ENCODE measurements at regions not wholly inside any gene's neighbourhood (a gene's known extent, or its start where the extent isn't known, plus 50 kb on each side); places are given as distances from the start of the nearest gene placed in this dataset.

- no peak for DNase-seq (ENCODE audit: low read depth in 1 of 2, low spot score in 1 of 2)
Observed at GRCh38 chr1:56229186-56229585, 350.2 kb downstream of the PLPP3 start.

DNA sequence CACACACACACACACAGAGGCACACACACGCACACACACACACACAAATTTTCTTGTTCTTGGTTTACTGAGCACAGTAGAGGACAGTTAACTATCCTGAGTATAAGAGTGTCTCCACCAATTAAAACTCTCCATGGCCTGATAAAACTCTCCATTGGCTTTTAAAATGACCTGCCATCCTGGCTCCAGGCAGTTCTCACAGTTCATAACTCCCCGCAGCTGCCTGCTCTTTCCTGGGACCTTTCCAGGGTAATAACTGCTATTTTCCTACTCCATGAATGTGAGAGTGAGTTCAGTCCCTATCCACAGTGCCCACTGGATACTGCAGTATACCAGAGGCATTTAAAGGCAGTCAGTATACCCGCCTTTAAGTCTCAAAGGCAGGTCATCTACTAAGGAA lies 351.5 kb downstream of the PLPP3 start:
- DNase-seq (ENCODE audit: low read depth in 1 of 2, low spot score in 1 of 2): no peak

- no peak for DNase-seq (ENCODE audit: low read depth in 1 of 2, low spot score in 1 of 2)
Observed at GRCh38 chr1:56227401-56227800, 352.0 kb downstream of the PLPP3 start.

DNA sequence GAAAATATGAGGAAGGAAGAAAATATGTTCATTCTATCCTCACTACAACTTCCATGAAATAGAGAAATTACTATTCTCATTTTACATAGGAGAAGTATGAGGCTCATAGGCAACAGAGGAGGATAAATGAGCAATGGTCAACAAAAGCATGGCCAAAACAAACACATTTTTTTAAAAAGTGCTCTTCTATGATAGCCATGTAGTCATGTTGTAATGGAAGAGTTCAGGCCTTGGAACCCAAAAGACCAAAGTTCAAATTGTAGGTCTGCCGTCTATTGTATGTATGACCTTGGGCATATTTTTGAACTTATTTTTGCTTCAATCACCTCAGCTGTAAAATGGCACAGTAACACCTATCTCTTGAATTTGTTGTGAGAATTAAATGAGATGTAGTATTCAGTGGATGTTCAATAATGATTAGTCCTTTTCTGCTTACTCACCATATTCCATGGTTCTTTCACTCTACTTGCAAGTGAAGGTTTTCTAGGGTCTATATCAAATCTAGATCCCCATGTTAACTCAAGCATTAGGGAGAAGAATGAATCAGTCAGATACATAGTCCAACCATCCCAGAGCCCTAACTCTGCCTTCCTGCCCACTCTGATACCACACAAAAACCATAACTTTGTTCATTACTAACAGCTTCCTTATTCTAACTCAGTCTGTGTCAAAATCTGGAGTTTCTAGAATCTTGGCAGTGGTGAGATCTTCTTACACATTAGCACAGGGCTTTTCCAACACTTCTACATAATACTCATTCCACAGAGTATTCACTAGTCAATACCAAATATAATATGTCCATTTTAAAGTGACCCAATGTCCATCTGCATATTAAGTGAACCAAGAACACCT lies 353.2 kb downstream of the PLPP3 start:
- no peak for DNase-seq (ENCODE audit: low read depth in 1 of 2, low spot score in 1 of 2)

- no peak for DNase-seq (ENCODE audit: low read depth in 1 of 2, low spot score in 1 of 2)
Observed at GRCh38 chr1:56223968-56224367, 355.4 kb downstream of the PLPP3 start.

- DNase-seq (ENCODE audit: low read depth in 1 of 2, low spot score in 1 of 2): no peak
Observed at GRCh38 chr1:56222914-56223540, 356.3 kb downstream of the PLPP3 start.

DNA sequence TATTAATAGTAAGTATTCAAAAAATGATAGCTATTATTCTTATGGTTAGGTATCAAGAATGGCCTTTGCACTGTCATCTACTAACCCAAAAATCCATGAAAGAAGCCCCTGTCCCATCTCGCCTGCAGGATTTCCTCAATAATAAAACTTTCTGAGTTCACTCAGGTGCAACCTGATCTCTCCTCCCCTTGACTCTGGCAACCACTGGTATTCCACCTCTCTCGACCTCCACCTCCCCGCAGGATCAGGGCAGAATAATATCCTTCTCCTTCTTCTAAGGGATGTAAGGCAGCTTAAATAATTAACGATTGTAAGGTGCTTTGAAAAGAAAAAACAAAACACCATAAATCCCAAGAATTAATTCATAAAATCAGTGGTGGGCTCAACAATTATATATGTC lies 359.3 kb downstream of the PLPP3 start:
- DNase-seq (ENCODE audit: low read depth in 1 of 2, low spot score in 1 of 2): no peak

GRCh38 chr1:56218023-56218422 lies 361.3 kb downstream of the PLPP3 start:
- no peak for DNase-seq (ENCODE audit: low read depth in 1 of 2, low spot score in 1 of 2)

DNA sequence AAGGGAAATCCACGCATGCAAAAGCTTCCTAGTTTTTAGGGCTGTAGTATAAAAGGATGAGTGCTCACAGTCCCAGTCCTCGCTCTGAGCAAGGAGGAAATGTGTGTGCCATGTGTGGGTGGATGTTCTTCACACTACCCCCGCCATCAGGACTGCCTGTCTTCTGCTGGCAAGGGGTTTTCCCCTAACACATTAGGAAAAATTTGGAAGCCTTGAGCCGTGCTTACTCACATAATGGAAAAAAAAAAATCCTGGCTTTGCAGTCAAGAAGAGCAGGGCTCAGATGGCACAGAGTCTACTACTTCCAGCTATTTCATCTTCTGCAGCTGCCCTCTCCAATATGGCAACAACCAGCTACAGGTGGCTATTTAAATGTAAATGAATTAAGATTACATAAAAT lies 363.1 kb downstream of the PLPP3 start:
- no peak for DNase-seq (ENCODE audit: low read depth in 1 of 2, low spot score in 1 of 2)

DNA sequence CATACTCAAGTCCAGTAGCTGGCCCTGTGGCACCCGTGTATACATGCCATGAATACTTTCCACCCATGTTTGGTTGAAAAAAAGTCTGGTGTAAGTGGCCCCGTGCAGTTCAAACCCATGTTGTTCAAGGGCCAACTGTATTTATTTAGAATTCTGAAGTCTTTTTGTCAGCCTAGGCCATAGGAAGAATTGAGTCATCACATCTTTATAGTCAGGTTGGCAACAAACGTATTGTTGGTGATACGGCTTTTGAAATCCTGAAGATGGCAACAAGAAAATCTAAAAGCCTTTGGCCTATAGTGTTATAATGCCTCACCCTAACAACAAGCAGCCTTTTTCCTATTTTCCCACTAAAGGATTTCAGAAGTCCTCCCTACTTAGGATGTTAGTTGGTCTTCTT lies 363.6 kb downstream of the PLPP3 start:
- no peak for DNase-seq (ENCODE audit: low read depth in 1 of 2, low spot score in 1 of 2)

DNA sequence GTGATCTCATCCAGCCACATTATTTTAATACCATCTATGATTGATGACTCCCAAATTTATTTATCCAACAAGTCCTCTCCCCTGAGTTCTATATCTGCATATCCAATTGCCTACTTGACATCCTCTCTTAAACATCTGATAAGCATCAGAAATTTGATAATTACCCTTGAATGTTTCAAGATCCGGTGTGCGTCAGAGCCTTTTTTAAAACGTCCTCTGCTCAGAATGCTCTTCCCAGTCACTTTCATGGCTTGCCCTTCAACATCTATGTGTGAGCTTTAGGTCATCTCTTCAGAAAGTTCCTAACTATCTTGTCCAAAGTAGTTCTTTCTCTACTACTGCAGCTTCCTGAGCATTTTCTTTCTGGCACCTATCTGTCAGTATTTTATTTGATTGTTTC lies 364.3 kb downstream of the PLPP3 start:
- no peak for DNase-seq (ENCODE audit: low read depth in 1 of 2, low spot score in 1 of 2)

- DNase-seq (ENCODE audit: low read depth in 1 of 2, low spot score in 1 of 2): no peak
Observed at GRCh38 chr1:56213068-56213467, 366.3 kb downstream of the PLPP3 start.

DNA sequence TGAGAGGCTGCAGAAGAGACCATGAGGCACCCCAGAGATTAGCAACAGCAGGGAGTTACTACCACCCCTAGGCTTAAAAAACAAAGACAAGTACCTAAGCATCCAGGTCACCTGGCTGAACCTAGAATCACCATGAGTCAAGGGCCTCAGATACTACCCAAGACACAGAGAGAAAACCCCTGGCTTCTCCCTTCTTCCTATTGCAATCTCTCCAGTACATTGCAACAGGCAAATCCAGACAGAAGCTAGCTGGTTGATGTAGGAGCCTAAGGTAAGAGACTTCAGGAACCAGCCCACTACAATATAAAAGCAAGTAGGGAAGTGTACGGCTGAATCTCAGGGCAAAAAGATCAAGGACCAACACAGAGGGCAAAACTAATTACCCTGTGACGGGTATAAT lies 367.2 kb downstream of the PLPP3 start:
- DNase-seq (ENCODE audit: low read depth in 1 of 2, low spot score in 1 of 2): no peak

DNA sequence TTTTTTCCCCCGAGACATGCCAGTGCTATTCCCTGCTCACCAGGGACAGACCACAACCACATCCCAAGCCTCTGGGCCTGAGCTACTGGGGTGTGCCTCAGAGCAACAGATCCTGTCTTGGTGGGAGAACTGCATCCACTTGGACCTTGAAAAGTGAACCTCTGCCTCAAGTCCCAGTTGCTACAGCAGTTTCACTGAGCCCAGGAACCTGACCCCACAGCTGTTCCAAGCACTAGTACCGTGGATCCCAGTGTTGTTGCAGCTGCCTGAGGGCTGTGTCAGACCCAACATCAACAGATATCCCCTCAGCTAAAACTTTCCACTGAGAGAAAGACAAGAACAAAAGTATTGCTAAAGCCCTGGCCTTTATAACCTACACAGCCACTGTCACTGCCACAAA lies 373.0 kb downstream of the PLPP3 start:
- no peak for DNase-seq (ENCODE audit: low read depth in 1 of 2, low spot score in 1 of 2)

DNA sequence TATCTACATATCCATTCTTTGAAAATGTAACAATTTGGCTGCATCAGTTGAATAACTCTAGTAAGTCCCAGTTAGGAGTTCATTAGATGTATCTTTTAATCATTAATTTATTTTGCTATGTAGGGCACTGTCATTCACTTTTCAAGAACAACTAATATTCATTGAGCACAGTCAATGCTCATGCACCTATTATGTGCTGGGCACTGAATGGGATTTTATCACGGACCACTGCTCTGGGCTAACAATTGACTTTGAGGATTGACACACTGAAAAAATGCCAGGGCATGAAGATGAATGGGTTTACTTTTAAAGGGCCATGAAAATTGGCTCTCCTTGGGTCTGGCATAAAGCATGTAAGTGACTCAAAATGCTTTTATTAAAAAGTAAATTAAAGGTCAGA lies 375.2 kb downstream of the PLPP3 start:
- DNase-seq (ENCODE audit: low read depth in 1 of 2, low spot score in 1 of 2): no peak

DNA sequence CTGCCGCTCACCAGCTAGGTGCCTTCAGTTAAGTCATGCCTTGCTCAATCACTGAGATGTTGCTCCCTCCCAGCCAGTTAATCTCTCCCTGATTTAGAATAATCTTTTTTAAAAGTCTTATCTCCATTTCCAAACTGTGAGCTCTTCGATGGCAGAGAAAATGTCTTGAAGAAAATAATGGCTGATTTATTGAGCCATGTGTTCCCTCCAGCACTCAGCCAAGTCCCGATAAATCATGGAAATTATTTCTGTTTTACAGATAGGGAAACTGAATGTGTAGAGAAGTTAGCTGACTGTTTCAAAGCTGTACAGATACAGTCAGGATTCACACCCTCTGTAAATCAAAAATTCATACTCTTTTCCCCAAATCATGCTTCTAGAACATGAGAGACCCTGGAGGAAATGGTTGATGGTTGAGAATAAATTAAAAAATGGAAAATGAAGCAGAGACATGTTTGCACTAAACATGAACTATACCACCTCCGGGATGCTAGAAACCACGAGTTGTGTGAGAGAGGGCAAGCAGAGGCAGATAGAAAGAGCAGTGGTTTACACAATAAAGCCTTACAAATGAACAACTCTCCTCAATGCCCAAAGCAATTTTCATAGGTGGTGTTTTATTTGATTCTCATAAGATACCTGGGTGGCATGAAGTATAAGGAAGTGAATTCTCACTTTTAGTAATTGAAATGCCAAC lies 376.4 kb downstream of the PLPP3 start:
- DNase-seq (ENCODE audit: low read depth in 1 of 2, low spot score in 1 of 2): no peak

DNA sequence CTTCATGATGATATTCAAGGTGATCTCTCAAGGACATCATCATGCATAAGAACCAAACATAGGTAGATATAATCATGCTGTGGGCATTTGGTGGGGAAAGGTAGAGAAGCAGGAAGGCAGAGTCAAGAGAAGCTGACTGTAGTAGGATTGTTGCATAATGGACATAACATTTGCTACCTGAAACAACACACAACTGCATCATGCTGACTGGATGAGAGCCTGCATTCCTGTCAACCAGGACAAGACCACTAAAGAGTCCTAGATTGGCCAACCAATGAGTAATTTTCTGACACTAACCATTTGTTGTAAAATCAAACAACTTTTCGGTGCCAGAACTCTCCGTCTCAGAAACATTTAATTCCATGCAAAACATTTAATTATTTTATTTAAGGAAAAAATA lies 377.2 kb downstream of the PLPP3 start:
- no peak for DNase-seq (ENCODE audit: low read depth in 1 of 2, low spot score in 1 of 2)

GRCh38 chr1:56200896-56201295 lies 378.5 kb downstream of the PLPP3 start:
- DNase-seq (ENCODE audit: low read depth in 1 of 2, low spot score in 1 of 2): no peak

GRCh38 chr1:56200442-56200841 lies 378.9 kb downstream of the PLPP3 start:
- no peak for DNase-seq (ENCODE audit: low read depth in 1 of 2, low spot score in 1 of 2)

DNA sequence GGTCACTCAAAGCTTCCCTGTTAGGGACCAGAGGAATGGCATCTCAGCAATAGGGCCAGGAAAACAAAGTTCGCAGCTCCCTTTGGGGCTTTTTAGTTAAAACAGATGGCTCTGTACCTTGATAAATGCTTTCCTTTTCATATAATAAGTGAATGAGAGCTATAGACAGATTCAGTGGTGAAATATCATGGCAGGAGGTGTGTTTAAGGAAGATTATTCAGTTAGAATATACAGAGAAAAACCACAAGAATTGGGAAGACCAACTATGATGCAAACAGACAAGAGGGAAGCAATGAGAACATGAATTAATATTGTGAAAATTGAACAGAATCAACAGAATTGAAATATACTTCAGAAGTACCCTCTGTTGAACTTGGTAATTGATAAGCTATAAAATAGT lies 379.4 kb downstream of the PLPP3 start:
- DNase-seq (ENCODE audit: low read depth in 1 of 2, low spot score in 1 of 2): no peak

GRCh38 chr1:56199061-56199460 lies 380.3 kb downstream of the PLPP3 start:
- no peak for DNase-seq (ENCODE audit: low read depth in 1 of 2, low spot score in 1 of 2)

GRCh38 chr1:56197946-56198345 lies 381.4 kb downstream of the PLPP3 start:
- DNase-seq (ENCODE audit: low read depth in 1 of 2, low spot score in 1 of 2): no peak
